Activated CD8-positive, alpha-beta T cell treated with anti-CD3 and anti-CD28 coated beads for 36 hours (primary cell): ENCODE measurements at regions not wholly inside any gene's neighbourhood (a gene's known extent, or its start where the extent isn't known, plus 50 kb on each side); places are given as distances from the start of the nearest gene placed in this dataset.

Experiments
- ATAC-seq: fragments of 200-7000 bp; cut with Tn5 transposase; one replicate; pipeline ENCODE4 v1.10.0; 2021; ENCODE audit warnings: mild to moderate bottlenecking, moderate library complexity
- CTCF ChIA-PET: fragments of 350-600 bp; sonication (Branson Sonifier 250); formaldehyde crosslinking; loops from one replicate; lab custom pipeline; 2021; ENCODE audit warnings: antibody characterized with exemption; lab: Charles Lee
- POLR2A ChIA-PET: fragments of 350-600 bp; sonication (Branson Sonifier 250); formaldehyde crosslinking; loops from one replicate; lab custom pipeline; 2021; ENCODE audit warnings: antibody characterized with exemption; lab: Charles Lee
- DNase-seq: peaks from one replicate; pipeline ENCODE4 v3.0.0-alpha.2; 2020
- H3K27ac Mint-ChIP-seq: one replicate; pipeline ENCODE4 v1.8.0; 2021; ENCODE audit warnings: mild to moderate bottlenecking, mixed read lengths
- H3K27me3 Mint-ChIP-seq: one replicate; pipeline ENCODE4 v1.8.0; 2021; ENCODE audit warnings: mixed read lengths
- H3K36me3 Mint-ChIP-seq: one replicate; pipeline ENCODE4 v1.8.0; 2021; ENCODE audit warnings: low read depth, mixed read lengths
- H3K4me1 Mint-ChIP-seq: one replicate; pipeline ENCODE4 v1.8.0; 2021; ENCODE audit warnings: low read depth, mixed read lengths
- H3K4me3 Mint-ChIP-seq: one replicate; pipeline ENCODE4 v1.8.0; 2021; ENCODE audit warnings: mild to moderate bottlenecking, moderate library complexity, mixed read lengths
- H3K9me3 Mint-ChIP-seq: one replicate; pipeline ENCODE4 v1.8.0; 2021; ENCODE audit warnings: mixed read lengths
- intact Hi-C: fragments of 100-400 bp; cut with micrococcal nuclease; formaldehyde crosslinking; loops from one replicate; pipeline ENCODE4 v1.10.0; 2022
- TF ChIP-seq, protein P1 (sequence below): fragments of 200-600 bp; IDR thresholded peaks from one replicate; pipeline ENCODE4 v1.8.0; 2022; ENCODE audit warnings: antibody characterized with exemption, mild to moderate bottlenecking

DNA sequence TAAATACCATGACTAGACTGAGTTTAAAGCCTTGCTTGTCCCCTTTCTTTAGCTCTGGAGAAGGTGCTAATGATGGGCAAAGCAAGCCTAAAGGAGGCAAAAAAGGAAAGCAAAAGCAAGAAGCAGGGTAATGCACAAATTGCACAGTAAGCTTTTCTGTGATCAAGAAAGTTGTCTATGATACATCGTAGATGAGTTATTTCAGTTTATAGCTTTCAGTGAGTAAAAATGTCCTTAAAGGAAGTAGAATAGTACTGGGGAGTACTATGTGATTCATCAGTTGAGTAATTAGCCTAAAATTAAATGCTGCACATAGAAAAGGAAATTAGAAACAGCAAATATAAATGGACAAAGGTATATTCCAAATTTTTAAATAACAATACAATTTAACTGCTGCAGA lies 50.2 kb upstream of the PDE5A start:
- DNase-seq, result no peak
- ChIA-PET POLR2A (no interaction called here), CTCF (interaction anchor here (1.0 to 1.5 kb wide), 2 partner anchors 14 to 52 kb away, joined by 4 to 5 read pairs; no protein-coding TSS in a partner anchor)
- Mint-ChIP-seq H3K36me3 (no peaks in the 10 kb centered on the region), H3K9me3 (no peaks in the 10 kb centered on the region), H3K27ac (no peak overlapping the region), H3K4me1 (no peaks in the 10 kb centered on the region), H3K4me3 (no peak overlapping the region), H3K27me3 (peaks cover 3% of the 10 kb centered on the region)
- ATAC-seq, result no peak
- TF ChIP-seq, protein P1, sequence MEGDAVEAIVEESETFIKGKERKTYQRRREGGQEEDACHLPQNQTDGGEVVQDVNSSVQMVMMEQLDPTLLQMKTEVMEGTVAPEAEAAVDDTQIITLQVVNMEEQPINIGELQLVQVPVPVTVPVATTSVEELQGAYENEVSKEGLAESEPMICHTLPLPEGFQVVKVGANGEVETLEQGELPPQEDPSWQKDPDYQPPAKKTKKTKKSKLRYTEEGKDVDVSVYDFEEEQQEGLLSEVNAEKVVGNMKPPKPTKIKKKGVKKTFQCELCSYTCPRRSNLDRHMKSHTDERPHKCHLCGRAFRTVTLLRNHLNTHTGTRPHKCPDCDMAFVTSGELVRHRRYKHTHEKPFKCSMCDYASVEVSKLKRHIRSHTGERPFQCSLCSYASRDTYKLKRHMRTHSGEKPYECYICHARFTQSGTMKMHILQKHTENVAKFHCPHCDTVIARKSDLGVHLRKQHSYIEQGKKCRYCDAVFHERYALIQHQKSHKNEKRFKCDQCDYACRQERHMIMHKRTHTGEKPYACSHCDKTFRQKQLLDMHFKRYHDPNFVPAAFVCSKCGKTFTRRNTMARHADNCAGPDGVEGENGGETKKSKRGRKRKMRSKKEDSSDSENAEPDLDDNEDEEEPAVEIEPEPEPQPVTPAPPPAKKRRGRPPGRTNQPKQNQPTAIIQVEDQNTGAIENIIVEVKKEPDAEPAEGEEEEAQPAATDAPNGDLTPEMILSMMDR, result no peak
- intact Hi-C loops, result no loop called here
